Ishikawa (cell line): ENCODE measurements at regions not wholly inside any gene's neighbourhood (a gene's known extent, or its start where the extent isn't known, plus 50 kb on each side); places are given as distances from the start of the nearest gene placed in this dataset.

Experiments used
- CEBPB ChIP-seq: IDR thresholded peaks from 2 replicates; pipeline ENCODE4 v1.6.1; 2012
- CREB1 ChIP-seq: IDR thresholded peaks from 2 replicates; pipeline ENCODE4 v1.6.1; 2012; ENCODE audit warnings: low read depth
- EGR1 ChIP-seq: IDR thresholded peaks from 2 replicates; pipeline ENCODE4 v1.6.1; 2012
- EP300 ChIP-seq: IDR thresholded peaks from 2 replicates; pipeline ENCODE4 v1.6.1; 2012; ENCODE audit warnings: borderline replicate concordance
- FOXM1 ChIP-seq: IDR thresholded peaks from 2 replicates; pipeline ENCODE4 v1.6.1; 2012; ENCODE audit warnings: low read depth, borderline replicate concordance
- NFIC ChIP-seq: IDR thresholded peaks from 2 replicates; pipeline ENCODE4 v1.6.1; 2012
- RAD21 ChIP-seq: IDR thresholded peaks from 2 replicates; pipeline ENCODE4 v1.6.1; 2012; ENCODE audit warnings: low read depth
- REST ChIP-seq: IDR thresholded peaks from 2 replicates; pipeline ENCODE4 v1.6.1; 2012; ENCODE audit warnings: low read depth, mild to moderate bottlenecking
- TAF1 ChIP-seq: IDR thresholded peaks from 2 replicates; pipeline ENCODE4 v1.6.1; 2012; ENCODE audit warnings: low read depth, mild to moderate bottlenecking
- TCF12 ChIP-seq: IDR thresholded peaks from 2 replicates; pipeline ENCODE4 v1.6.1; 2012; ENCODE audit warnings: low read depth
- TEAD4 ChIP-seq: IDR thresholded peaks from 2 replicates; pipeline ENCODE4 v1.6.1; 2012
- USF1 ChIP-seq: IDR thresholded peaks from 2 replicates; pipeline ENCODE4 v1.6.1; 2012
- YY1 ChIP-seq: IDR thresholded peaks from 2 replicates; pipeline ENCODE4 v1.6.1; 2012; ENCODE audit warnings: low read depth
- ZBTB7A ChIP-seq: IDR thresholded peaks from 2 replicates; pipeline ENCODE4 v1.6.1; 2012; ENCODE audit warnings: low read depth
- TF ChIP-seq, protein P1 (sequence below): IDR thresholded peaks from 2 replicates; pipeline ENCODE4 v1.6.1; 2012

- TF ChIP-seq, protein P1, sequence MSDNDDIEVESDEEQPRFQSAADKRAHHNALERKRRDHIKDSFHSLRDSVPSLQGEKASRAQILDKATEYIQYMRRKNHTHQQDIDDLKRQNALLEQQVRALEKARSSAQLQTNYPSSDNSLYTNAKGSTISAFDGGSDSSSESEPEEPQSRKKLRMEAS: no peak
- TF ChIP-seq TAF1: no peak
- no peak for TF ChIP-seq CREB1
- no peak for TF ChIP-seq CEBPB
- TF ChIP-seq EGR1: no peak
- no peak for TF ChIP-seq EP300
- no peak for TF ChIP-seq NFIC
- TF ChIP-seq FOXM1: no peak
- TF ChIP-seq TCF12: no peak
- TF ChIP-seq USF1: no peak
- no peak for TF ChIP-seq REST
- TF ChIP-seq RAD21: no peak
- no peak for TF ChIP-seq TEAD4
- no peak for TF ChIP-seq YY1
Measured at GRCh38 chr10:43884501-43885105, 235.9 kb upstream of the ZNF32 start.

DNA sequence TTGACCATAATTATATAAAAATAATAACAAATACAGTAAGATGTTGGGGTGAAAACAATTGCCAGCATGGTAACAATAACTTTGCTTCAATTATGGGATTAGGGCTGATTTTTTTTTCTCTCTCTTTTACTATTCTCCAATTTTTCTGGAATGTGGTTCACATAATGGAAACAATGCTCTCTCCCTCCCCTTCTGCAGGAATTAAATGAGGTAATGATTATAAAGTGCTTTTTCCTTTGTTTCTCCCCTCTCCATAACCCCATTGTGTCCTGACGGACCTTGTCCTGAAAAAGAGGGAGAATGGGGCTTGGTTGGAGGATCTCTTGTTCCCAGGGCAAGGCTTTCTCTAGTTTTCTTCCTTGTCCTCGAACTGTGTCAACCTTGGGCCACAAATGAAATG lies 234.0 kb upstream of the ZNF32 start:
- TF ChIP-seq FOXM1 (no peak), NFIC (no peak), USF1 (no peak), TAF1 (no peak), CEBPB (no peak), TCF12 (no peak)
- TF ChIP-seq, protein P1: no peak

- TF ChIP-seq RAD21 (no peak), USF1 (no peak), EP300 (no peak), CREB1 (no peak), REST (no peak), CEBPB (no peak), NFIC (no peak), EGR1 (no peak), YY1 (no peak), ZBTB7A (no peak), FOXM1 (no peak), TEAD4 (no peak), TAF1 (no peak), TCF12 (no peak)
- TF ChIP-seq, protein P1: no peak
Measured at GRCh38 chr10:43881657-43882056, 233.0 kb upstream of the ZNF32 start.

DNA sequence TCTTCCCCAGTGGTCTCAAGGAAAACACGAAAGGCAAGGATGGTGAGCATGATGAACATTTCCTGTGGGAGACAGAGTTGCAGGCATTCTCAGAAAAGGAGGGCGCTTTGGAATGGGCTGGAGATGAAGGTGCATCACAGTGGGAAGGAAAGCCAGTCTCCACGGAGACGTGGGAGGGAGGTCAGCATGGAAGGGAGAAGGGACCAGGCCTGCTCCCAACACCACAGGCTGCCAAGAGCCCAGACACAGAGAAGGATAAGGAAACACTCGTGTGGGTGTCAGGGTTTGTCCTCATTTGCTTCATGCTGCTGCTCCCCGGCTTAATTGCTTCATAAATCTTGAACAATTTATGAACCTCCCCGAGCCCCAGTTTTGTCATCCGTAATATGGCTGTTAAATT lies 231.5 kb upstream of the ZNF32 start:
- TF ChIP-seq USF1 (no peak), FOXM1 (no peak), ZBTB7A (no peak), TEAD4 (no peak), EGR1 (no peak), CREB1 (no peak), YY1 (no peak), TAF1 (no peak), CEBPB (no peak), EP300 (no peak), TCF12 (no peak), REST (no peak)
- TF ChIP-seq, protein P1: no peak
